ENCODE measurements at regions not wholly inside any gene's neighbourhood (a gene's known extent, or its start where the extent isn't known, plus 50 kb on each side); places are given as distances from the start of the nearest gene placed in this dataset.

DNA sequence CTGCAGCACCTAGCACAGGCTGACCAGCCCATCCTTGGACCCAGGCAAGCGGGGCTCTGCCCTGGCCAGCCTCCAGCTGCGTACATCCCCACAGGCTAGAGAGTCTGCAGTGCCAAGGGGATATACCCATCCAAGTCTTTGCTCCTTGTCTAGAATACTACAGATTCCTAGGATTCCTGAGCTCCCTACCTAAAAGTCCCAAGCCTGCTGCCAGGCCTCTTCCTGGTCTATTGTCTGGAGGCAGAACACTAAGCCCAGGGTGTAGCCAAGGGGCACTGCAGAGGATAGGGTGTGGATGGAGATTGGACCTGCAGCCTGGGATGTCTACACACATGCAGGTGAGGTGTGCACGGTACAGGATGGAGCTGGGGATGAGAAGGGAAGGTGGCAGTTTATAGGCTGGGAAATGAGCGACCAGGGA is 90.0 kb upstream of the SIRPA start:
- TF ChIP-seq, protein P1, sequence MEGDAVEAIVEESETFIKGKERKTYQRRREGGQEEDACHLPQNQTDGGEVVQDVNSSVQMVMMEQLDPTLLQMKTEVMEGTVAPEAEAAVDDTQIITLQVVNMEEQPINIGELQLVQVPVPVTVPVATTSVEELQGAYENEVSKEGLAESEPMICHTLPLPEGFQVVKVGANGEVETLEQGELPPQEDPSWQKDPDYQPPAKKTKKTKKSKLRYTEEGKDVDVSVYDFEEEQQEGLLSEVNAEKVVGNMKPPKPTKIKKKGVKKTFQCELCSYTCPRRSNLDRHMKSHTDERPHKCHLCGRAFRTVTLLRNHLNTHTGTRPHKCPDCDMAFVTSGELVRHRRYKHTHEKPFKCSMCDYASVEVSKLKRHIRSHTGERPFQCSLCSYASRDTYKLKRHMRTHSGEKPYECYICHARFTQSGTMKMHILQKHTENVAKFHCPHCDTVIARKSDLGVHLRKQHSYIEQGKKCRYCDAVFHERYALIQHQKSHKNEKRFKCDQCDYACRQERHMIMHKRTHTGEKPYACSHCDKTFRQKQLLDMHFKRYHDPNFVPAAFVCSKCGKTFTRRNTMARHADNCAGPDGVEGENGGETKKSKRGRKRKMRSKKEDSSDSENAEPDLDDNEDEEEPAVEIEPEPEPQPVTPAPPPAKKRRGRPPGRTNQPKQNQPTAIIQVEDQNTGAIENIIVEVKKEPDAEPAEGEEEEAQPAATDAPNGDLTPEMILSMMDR (IDR thresholded peaks at IDR 0.05): no peak
- TF ChIP-seq, protein P2, sequence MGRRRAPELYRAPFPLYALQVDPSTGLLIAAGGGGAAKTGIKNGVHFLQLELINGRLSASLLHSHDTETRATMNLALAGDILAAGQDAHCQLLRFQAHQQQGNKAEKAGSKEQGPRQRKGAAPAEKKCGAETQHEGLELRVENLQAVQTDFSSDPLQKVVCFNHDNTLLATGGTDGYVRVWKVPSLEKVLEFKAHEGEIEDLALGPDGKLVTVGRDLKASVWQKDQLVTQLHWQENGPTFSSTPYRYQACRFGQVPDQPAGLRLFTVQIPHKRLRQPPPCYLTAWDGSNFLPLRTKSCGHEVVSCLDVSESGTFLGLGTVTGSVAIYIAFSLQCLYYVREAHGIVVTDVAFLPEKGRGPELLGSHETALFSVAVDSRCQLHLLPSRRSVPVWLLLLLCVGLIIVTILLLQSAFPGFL (CRISPR knock-in tag; IDR thresholded peaks at IDR 0.05; ENCODE audit: borderline replicate concordance): no peak
- TF ChIP-seq, protein P3, sequence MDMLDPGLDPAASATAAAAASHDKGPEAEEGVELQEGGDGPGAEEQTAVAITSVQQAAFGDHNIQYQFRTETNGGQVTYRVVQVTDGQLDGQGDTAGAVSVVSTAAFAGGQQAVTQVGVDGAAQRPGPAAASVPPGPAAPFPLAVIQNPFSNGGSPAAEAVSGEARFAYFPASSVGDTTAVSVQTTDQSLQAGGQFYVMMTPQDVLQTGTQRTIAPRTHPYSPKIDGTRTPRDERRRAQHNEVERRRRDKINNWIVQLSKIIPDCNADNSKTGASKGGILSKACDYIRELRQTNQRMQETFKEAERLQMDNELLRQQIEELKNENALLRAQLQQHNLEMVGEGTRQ (CRISPR knock-in tag; IDR thresholded peaks at IDR 0.05): no peak
- TF ChIP-seq, protein P4, sequence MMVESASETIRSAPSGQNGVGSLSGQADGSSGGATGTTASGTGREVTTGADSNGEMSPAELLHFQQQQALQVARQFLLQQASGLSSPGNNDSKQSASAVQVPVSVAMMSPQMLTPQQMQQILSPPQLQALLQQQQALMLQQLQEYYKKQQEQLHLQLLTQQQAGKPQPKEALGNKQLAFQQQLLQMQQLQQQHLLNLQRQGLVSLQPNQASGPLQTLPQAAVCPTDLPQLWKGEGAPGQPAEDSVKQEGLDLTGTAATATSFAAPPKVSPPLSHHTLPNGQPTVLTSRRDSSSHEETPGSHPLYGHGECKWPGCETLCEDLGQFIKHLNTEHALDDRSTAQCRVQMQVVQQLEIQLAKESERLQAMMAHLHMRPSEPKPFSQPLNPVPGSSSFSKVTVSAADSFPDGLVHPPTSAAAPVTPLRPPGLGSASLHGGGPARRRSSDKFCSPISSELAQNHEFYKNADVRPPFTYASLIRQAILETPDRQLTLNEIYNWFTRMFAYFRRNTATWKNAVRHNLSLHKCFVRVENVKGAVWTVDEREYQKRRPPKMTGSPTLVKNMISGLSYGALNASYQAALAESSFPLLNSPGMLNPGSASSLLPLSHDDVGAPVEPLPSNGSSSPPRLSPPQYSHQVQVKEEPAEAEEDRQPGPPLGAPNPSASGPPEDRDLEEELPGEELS (CRISPR knock-in tag; IDR thresholded peaks at IDR 0.05): no peak
- TF ChIP-seq ZNF263 (CRISPR knock-in tag; IDR thresholded peaks at IDR 0.05; ENCODE audit: low read depth): no peak
- TF ChIP-seq RELA (CRISPR knock-in tag; IDR thresholded peaks at IDR 0.05; ENCODE audit: borderline replicate concordance): no peak
- no peak for TF ChIP-seq NR3C1 (CRISPR knock-in tag; conservative IDR thresholded peaks at IDR 0.05; ENCODE audit: low read depth)
- TF ChIP-seq, protein P5, sequence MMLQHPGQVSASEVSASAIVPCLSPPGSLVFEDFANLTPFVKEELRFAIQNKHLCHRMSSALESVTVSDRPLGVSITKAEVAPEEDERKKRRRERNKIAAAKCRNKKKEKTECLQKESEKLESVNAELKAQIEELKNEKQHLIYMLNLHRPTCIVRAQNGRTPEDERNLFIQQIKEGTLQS (CRISPR knock-in tag; conservative IDR thresholded peaks at IDR 0.05): no peak

Data from WTC11 (cell line).